Esophagus squamous epithelium (tissue), 4 donors: ENCODE measurements at regions not wholly inside any gene's neighbourhood (a gene's known extent, or its start where the extent isn't known, plus 50 kb on each side); places are given as distances from the start of the nearest gene placed in this dataset.

Experiments used
- CTCF ChIP-seq, 6 experiments: fragments of 450-650 bp in 4 of 6; fragments of 200-600 bp in 2 of 6; sonication (generic) in 2 of 6; IDR thresholded peaks; one replicate each; pipeline ENCODE4 v1.5.1; 2016 to 2019; ENCODE audit warnings: antibody characterized with exemption in 6 of 6, mild to moderate bottlenecking in 4 of 6, moderate library complexity in 4 of 6
- POLR2A ChIP-seq, 4 donors: fragments of 450-650 bp; IDR thresholded peaks; one replicate each; pipeline ENCODE4 v1.6.1; 2017; ENCODE audit warnings: antibody characterized with exemption in 4 of 4, mild to moderate bottlenecking in 4 of 4, moderate library complexity in 3 of 4

- TF ChIP-seq CTCF (IDR thresholded peaks at IDR 0.05) (no peak), POLR2A (IDR thresholded peaks at IDR 0.05) (no peak)
Measured at GRCh38 chr2:13616059-13616458, 899.3 kb downstream of the TRIB2 start.
